GM18498 (cell line): ENCODE measurements at regions not wholly inside any gene's neighbourhood (a gene's known extent, or its start where the extent isn't known, plus 50 kb on each side); places are given as distances from the start of the nearest gene placed in this dataset.
"Not testable (repeated sequence)": the region's sequence is repeated elsewhere in the genome, so short reads cannot be mapped to it uniquely, and the experiment has no call there.

Source experiments
- ATAC-seq: cut with Tn5 transposase; IDR thresholded peaks from one replicate; pipeline ENCODE4 v1.9.1; 2021; ENCODE audit warnings: mild to moderate bottlenecking, moderate library complexity; ENCODE audit not compliant: unreplicated experiment

DNA sequence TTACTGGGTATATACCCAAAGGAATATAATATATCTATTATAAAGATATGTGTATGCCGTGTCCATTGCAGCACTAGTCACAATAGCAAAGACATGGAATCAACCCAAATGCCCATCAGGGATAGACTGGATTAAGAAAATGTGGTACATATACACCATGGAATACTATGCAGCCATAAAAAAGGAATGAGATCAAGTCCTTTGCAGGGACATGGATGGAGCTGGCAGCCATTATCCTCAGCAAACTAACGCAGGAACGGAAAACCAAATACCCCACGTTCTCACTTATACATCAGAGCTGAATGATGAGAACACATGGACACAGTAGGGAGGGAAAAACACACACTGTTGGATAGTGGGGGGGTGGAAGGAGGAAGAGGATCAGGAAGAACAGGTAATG is 206.7 kb downstream of the MSX2 start:
- not testable (repeated sequence) for ATAC-seq

DNA sequence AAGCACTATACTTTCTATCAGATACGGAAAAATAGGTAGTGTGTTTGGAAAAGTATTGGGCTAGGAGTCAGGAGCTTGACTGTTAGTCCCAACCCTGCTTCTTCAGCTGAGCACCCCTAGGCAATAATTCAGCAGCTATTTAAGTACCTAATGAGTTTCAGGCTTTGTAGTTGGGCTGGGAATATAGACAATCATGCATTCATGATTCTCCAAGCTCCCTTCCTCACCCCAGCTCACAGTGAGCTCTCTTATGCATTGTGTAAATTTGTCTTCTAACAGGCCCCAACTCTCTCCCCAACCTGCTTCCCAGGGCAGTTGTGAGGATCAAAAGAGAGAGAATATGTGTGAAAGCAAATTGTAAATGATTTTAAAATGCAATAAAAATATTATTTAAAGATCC is 201.2 kb downstream of the MSX2 start:
- ATAC-seq = no peak

DNA sequence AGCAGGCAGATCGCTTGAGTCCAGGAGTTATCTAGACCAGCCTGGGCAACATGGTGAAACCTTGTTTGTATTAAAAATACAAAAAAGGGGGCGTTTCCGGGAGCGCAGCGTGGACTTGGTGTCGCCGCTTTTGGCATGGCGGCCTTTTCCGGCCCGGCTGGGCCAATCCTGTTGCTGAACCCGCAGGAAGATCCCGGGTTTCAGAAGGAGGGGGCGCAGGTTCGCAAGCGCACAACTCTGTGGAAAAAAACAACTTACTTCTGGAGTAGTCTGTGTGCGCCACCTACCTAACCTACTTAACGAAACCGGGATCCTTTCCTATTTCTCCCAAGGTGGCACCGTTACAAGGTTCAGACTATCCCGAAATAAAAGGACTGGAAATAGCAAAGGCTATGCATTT is 198.6 kb downstream of the MSX2 start:
- ATAC-seq = no peak

DNA sequence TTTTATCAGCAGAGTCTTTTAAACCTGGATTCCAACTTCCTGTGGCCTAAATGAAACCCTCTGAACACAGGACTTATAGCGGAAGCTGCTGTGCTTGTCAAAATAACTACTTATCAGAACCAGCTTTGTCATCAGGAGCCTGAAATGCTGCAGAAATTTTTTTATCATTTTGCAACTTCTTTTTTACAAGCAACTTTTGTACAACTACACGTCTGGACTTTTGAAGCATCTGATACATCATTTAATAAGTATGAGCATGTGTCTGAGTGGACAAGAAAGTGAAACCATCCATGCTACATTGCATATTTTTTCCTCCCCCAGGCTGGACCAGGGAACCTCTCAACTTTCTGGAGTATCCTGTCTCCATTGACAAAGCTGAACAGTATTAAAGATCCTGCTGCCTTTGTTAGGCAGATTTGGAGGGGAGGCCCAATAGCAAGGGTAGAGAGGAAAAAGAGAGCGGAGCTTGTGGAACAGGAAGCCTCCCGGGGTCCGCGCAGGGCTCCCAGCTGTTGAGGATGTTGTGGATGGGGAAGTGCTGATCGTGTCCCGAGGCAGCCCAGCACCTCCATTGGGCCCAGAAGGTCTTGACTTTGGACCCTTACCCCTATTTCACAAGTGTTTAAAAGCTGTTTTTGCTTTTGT is 196.6 kb downstream of the MSX2 start:
- ATAC-seq = no peak

DNA sequence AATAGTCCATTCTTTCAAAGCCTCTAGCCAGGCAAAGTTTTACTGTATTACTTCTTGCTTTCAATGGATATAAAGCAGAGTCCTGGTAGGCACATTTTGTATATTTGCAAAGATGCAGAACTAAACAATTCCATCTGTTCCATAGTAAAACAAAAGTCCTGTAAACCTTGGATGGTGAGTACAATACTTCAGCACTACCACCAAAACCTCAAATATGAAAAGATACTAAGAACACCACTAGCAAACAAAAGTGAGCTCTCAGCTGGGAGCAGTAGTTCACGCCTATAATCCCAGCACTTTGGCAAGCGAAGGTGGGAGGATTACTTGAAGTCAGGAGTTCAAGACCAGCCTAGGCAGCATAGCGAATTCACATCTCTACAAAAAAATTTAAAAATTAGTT is 195.0 kb downstream of the MSX2 start:
- no peak for ATAC-seq

DNA sequence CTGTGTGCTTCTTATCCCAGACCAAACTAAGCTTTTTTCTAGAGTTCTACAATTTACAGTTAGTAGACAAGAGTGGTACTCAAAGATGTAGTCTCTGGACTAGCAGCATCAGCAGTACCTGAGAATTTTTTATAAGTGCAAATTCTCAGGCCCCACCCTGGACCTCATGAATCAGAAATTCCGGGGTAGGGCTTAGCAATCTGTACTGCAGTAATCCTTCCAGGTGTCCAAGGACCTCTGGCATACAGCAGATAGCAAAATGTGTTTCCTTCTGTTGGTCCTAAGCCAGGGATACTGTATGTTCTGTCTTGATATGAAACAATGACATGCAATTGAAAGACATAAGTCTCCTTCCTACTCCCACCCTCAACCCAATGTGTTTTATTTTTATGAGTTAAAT is 194.3 kb downstream of the MSX2 start:
- ATAC-seq = no peak

DNA sequence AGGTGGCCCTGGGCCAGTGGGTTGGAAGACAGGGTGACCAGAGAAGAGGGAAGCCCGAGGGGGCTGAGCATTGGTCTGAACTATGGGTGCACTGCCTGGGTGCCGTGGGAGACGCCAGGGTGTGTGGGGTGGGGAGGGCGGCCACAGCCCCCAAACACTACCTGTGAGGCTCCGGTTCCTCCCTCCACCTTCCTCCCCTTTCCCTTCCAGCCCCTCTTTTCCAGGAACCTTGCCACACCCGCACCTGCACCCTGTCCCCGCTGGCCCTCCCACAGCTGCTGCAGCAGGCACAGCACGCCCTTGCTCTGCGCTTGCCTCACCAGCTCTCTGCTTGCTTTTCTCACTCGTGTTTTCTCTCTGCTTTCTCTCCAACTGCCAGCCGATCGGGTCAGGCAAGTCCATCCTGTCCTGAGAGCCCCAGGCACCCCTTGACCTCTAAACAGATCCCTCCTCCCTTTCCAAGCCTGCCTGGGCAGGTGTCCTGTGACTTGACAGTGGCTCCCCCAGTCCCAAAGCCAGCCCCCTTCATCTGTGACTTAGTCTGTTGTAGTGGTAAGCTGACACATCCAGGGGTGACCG is 193.7 kb downstream of the MSX2 start:
- no peak for ATAC-seq

DNA sequence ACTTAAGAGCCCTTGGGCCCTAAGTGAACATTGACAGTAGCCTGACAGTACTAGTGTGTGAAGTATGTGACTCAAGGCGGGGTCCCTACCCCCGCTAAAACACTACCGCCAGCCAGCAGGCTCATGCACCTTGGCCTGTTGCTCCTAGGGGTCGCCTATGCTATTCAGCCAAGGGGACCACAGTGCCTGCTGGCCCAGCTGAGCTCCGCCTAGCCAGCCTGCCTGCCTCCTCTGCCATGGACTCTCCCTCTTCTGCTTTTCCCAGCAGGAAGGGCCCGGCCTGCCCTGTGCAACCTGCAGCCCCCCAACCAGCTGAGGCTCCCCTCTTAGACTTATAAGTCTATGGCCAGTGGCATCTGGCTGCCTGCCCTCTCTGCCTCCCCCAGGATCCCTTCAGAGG is 193.1 kb downstream of the MSX2 start:
- not testable (repeated sequence) for ATAC-seq

DNA sequence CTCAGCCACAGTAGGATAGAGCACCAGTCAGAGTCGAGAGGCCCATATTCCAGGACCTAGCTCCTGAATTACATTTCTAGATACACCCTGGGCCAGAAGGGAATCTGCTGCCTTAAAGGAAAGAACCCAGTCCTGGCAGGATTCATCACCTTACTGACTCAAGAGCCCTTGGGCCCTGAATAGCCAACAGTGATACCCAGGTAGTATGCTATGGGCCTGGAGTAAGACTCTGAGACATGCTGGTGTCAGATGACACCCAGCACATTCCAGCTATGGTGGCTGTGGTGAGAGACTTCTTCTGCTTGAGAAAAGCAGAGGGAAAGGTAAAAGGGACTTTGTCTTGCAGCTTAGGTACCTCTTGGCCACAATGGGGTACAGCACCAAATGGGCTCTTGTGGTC is 192.5 kb downstream of the MSX2 start:
- ATAC-seq = not testable (repeated sequence)

DNA sequence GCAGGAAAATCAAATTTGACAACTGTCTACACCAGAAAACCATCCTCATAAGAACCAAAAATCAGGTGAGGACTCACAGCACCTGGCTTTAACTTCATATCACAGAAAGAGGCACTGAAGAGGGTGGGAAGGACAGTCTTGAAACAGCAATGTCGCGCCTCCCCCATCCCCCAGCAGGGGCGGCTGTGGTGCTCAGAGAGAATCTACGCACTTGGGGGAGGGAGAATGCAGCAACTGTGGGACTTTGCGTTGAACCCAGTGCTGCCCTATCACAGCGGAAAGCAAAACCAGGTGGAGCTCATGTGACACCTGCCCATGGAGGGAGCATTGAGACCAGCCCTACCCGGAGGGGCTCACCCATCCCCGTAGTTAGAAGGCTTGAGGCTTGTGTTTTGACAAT is 191.8 kb downstream of the MSX2 start:
- ATAC-seq = no peak

DNA sequence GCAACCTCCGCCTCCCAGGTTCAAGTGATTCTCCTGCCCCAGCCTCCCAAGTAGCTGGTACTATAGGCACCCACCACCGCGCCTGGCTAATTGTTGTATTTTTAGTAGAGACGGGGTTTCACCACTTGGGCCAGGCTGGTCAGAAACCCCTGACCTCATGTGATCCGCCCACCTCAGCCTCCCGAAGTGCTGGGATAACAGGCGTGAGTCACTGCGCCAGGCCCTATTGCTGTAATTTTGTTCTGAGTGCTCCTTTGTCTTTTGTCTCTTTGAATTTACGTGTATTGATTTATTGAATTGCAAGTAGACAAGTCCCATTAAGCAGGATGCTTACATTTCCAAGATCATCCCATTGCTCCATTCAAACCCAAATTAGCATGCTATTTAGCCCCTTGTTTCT is 186.7 kb downstream of the MSX2 start:
- ATAC-seq = no peak

DNA sequence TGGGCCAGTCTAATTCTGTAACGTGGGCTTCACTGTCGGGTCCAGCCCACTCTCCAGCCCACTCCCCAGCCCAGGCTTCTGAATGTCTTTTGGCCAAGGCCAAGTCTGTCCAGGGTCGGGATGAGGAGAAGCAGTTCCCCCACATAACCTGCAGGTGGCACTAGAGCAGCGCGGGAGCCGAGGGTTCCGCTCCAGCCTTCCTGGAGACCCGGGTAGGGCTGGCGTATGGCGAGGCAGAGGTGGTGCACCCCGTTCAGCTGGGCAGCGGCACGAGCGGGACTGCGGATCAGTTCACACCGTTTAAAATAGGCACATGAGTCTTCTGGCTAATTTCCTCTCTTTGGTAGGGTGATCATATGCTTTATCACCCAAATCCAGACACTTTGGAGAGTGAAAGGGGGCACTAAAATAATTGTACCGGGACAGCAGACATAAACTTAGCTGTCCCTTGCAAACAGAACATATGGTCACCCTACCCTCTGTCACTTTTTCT is 185.9 kb downstream of the MSX2 start:
- ATAC-seq = peak; percentile 81

DNA sequence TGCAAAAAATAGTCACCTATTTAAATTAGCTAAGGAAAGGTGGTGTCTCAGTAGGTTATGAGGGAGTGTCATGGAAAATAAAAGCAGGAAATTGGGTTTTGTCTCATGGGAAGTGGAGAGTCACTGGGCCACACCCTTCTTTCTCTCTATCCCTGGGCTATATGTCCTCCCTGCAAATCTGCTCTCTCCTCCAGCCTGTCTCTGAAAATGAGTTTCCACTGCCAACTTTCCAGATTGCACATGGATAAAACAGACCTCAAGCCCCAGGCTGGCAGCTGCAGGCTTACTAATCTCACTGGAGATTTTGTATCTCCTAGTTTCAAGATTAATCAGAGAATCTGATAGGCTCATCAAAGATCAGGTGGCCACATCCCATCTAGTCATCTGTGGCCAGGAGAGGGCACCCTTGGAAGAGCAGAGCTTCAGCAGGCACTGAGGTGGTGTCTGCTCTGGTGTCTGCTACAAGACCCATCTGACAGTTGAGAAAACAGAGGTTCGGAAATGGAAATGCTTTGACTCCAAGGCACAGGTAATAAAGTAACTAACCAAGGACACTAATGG is 178.9 kb downstream of the MSX2 start:
- no peak for ATAC-seq

DNA sequence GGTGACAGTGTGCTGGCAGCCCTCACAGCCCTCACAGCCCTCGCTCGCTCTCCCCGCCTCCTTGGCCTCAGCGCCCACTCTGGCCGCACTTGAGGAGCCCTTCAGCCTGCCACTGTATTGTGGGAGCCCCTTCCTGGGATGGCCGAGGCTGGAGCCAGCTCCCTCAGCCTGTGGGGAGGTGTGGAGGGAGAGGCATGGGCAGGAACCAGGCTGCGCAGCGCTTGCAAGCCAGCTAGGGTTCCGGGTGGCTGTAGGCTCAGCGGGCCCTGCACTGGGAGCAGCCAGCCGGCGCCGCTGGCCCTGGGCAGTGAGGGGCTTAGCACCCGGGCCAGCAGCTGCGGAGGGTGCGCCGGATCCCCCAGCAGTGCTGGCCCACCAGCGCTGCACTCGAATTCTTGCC is 177.0 kb downstream of the MSX2 start:
- no peak for ATAC-seq

DNA sequence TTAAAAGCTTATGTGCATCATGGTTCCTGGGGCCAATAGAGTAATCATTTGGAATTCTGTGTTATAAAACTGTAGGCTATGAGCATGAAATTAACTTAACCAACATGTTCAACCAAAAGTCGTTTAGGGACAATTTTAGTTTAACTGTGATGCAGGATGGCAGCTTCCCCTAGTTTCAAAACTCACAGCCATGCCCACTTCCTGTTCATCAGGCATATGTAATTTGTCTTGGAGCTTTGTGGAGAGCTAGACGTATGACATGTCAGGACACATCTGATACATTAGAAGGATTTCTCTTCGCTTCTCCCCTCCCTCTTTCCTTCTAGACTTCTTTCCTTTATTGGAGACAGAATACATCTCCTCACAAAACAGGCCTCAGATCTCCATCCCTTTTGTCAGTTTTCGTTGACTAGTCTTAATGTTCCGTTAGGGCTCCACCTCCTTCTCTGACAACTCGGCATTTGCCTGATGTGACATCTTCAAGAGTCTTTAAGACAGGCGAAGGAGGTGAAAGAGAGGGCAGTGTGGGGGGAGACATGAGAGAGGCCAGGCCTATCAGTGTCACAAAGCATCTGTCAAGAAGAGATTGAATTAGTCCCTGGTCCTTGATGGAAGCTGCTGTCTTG is 176.0 kb downstream of the MSX2 start:
- no peak for ATAC-seq

DNA sequence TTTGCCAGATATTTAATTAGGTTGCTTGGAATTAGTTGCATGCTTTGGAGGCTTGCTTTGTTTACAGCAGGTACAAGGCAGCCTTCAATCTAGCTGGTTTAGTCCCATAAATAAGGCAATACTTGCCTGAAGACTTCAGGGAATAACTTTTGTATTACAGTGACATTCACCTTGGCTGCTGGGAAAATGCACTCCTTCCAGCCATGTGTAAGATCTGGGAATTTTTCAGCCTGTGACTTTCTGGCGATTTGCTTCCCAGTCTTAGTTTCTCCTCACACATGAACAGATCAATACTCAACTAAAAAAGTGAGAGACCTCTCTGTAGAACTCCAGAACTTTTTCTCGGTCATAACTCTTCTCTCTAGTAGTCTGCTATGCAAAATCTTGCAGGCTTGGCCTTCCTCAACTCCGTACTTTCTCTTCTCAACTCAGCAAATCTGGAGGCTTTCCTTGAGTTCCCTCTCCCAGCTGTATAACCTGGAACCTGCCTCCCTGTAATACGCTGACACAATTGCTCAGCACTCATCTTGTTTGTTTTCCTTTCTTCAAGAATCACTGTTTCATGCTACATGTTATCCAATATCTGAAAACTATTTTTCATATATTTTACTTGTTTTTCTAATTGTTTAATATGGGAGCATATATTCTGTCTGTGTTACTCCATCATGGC is 173.0 kb downstream of the MSX2 start:
- no peak for ATAC-seq

DNA sequence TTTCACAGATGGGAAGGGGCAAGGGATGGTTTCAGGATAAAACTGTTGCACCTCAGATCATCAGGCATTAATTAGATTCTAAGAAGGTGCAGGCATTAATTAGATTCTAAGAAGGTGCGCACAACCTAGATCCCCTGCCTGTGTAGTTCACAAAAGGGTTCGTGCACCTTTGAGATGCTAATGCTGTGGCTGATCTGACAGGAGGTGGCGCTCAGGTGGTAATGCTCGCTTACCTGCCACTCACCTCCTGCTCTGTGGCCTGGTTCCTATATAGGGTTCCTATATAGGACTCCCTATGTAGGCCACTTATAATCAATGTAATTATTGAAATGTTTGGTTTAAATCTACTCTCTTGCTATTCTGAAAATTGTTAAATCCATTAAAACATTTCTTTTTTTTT is 171.0 kb downstream of the MSX2 start:
- ATAC-seq = no peak

DNA sequence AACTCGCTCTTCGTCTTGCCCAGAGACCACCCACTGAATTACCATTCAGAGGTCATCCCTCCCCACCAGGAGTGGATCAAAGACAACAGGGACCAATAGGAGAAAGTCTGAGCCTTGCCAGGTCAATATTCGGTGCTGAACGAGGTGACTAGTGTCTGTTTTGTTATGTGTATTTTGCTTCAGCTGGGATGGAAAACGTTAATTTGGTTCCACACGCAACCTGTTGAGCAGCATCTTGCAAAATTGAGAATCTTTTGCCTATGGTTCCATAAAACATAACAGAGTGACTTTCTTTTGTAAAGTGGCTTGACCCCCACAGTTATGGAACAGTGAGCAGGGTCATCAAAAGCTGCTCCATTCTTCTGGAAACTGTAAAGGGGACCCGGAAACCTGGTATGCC is 168.4 kb downstream of the MSX2 start:
- no peak for ATAC-seq

DNA sequence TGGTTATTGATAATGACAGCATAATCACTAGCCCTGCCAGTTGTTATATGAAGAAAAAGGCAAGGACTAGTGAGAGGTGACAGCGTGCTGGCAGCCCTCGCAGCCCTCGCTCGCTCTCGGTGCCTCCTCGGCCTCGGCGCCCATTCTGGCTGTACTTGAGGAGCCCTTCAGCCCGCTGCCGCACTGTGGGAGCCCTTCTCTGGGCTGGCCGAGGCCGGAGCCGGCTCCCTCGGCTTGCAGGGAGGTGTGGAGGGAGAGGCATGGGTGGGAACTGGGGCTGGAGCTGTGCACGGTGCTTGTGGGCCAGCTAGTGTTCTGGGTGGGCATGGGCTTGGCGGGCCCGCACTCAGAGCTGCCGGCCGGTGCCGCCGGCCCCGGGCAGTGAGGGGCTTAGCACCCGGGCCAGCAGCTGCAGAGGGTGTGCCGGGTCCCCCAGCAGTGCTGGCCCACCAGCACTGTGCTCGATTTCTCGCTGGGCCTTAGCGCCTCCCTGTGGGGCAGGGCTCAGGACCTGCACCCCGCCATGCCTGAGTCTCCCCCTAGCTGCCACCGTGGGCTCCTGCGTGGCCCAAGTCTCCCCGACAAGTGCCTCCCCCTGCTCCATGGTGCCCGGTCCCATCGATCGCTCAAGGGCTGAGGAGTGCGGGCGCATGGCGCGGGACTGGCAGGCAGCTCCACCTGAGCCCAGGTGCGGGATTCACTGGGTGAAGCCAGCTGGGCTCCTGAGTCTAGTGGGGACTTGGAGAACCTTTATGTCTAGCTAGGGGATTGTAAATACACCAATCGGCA is 156.2 kb downstream of the MSX2 start:
- ATAC-seq = not testable (repeated sequence)

DNA sequence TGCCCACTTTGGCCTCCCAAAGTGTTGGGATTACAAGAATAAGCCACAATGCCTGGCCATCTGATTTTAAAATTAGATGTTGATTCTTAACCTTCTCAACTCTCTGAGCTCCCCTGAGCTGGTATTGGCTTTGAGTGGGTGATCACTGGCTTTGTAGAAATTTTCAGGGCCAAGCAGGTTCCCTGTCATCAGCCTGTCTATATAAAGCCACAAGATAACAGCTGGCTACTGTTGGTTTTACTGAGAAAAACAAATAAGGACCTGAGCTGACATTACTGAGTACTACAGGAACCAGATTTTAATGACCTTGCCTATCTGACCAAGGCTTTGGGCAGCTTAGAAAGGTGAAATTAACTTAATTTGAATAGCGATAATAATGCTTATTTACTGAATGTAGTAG is 153.6 kb downstream of the MSX2 start:
- ATAC-seq = no peak

DNA sequence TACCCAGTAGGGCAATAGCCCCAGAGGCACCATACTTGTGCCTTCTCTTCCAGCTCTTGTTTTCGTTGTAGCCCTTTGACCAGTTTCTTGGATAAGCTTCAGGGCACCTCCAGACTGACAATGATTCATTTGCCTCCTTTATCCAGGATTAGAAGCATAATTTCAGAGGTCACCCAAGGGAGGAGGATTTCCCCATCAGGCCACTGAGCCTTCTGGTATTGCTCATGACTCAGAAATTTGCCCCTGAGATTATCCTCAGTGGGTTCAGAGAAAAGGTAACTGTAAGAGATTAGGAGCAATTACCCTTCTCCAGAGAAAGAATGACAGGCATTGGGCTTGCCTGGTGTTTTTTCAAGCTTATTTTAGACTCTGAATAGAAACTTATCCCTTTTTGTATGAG is 147.9 kb downstream of the MSX2 start:
- no peak for ATAC-seq
